ENCODE measurements at regions not wholly inside any gene's neighbourhood (a gene's known extent, or its start where the extent isn't known, plus 50 kb on each side); places are given as distances from the start of the nearest gene placed in this dataset.

DNA sequence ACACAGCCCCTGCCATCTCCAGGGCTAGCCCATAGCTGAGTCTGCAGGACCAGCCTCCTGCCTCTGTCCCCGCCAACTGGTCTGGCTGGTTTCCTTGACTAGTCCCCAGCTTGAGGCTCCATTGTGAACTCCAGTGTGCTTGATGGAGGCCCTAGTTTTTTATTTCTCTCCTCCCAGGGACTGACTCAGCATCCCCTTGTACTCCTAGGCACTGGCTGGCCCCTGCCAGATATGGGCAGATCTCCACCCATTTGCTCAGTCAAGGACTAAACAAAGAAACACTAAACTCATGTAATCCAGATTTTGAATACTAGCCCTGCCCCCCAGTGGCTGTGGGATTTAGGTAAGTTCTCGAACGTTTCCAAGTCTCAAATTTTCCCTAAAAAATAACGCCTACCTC lies 415.4 kb upstream of the RORA start:
- no TSS peak for BruUV-seq (replicated peaks)
- Histone ChIP-seq H4K20me1 (ENCODE audit: control insufficient read depth, insufficient read depth) (no peaks in the 10 kb centered on the region), H3K27me3 (replicated peaks in 1 of 2; ENCODE audit: control insufficient read depth in 2 of 2, insufficient read depth in 2 of 2, low read length in 1 of 2) (peaks cover 0 to 2% of the 10 kb centered on the region in 2 experiments; a peak in 2 of 4 replicates), H3K4me3 (no peak overlapping the region), H3K9me3 (replicated peaks; ENCODE audit: control insufficient read depth, insufficient read depth, low read length) (no peaks in the 10 kb centered on the region), H3K27ac (ENCODE audit: control insufficient read depth, insufficient read depth) (no peak overlapping the region), H3K79me2 (ENCODE audit: control insufficient read depth, insufficient read depth, low read length) (no peaks in the 10 kb centered on the region), H3K4me2 (ENCODE audit: control insufficient read depth, insufficient read depth) (no peak overlapping the region), H3K36me3 (ENCODE audit: control insufficient read depth in 2 of 2, insufficient read depth in 2 of 2, low read length in 1 of 2) (no peaks in the 10 kb centered on the region), H2AFZ (ENCODE audit: control insufficient read depth, low read depth, low read length) (no peak overlapping the region), H3K4me1 (ENCODE audit: control insufficient read depth, insufficient read depth, low read length) (no peaks in the 10 kb centered on the region), H3K9ac (ENCODE audit: control insufficient read depth, insufficient read depth, low read length) (no peak overlapping the region)
- FAIRE-seq (no peak), ATAC-seq (no peak), DNase-seq (ENCODE audit: low read depth, low spot score) (no peak)
- ChIA-PET SMC1A (ENCODE audit: uncharacterized antibody, unreplicated experiment) (no interaction called here), RAD21 (ENCODE audit: unreplicated experiment) (no interaction called here), CTCF (no interaction called here), POLR2A (no interaction called here)
- 15% methylated on average over 4 of the region's 4 CpGs for WGBS (ENCODE audit: insufficient coverage, insufficient replicate concordance, low lambda C conversion rate, missing lambda C conversion rate)
- TF ChIP-seq, protein P1, sequence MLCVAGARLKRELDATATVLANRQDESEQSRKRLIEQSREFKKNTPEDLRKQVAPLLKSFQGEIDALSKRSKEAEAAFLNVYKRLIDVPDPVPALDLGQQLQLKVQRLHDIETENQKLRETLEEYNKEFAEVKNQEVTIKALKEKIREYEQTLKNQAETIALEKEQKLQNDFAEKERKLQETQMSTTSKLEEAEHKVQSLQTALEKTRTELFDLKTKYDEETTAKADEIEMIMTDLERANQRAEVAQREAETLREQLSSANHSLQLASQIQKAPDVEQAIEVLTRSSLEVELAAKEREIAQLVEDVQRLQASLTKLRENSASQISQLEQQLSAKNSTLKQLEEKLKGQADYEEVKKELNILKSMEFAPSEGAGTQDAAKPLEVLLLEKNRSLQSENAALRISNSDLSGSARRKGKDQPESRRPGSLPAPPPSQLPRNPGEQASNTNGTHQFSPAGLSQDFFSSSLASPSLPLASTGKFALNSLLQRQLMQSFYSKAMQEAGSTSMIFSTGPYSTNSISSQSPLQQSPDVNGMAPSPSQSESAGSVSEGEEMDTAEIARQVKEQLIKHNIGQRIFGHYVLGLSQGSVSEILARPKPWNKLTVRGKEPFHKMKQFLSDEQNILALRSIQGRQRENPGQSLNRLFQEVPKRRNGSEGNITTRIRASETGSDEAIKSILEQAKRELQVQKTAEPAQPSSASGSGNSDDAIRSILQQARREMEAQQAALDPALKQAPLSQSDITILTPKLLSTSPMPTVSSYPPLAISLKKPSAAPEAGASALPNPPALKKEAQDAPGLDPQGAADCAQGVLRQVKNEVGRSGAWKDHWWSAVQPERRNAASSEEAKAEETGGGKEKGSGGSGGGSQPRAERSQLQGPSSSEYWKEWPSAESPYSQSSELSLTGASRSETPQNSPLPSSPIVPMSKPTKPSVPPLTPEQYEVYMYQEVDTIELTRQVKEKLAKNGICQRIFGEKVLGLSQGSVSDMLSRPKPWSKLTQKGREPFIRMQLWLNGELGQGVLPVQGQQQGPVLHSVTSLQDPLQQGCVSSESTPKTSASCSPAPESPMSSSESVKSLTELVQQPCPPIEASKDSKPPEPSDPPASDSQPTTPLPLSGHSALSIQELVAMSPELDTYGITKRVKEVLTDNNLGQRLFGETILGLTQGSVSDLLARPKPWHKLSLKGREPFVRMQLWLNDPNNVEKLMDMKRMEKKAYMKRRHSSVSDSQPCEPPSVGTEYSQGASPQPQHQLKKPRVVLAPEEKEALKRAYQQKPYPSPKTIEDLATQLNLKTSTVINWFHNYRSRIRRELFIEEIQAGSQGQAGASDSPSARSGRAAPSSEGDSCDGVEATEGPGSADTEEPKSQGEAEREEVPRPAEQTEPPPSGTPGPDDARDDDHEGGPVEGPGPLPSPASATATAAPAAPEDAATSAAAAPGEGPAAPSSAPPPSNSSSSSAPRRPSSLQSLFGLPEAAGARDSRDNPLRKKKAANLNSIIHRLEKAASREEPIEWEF (IDR thresholded peaks at IDR 0.05; ENCODE audit: insufficient replicate concordance, low read depth, low read length) = no peak
- TF ChIP-seq TARDBP (IDR thresholded peaks at IDR 0.05; ENCODE audit: borderline replicate concordance) (no peak), HDAC2 (IDR thresholded peaks at IDR 0.05) (no peak), PML (IDR thresholded peaks at IDR 0.05; ENCODE audit: low read length) (no peak), MTA2 (IDR thresholded peaks at IDR 0.05; ENCODE audit: low read depth) (no peak), MEF2B (IDR thresholded peaks at IDR 0.05; ENCODE audit: partially characterized antibody, poor library complexity, severe bottlenecking) (no peak), RFX5 (IDR thresholded peaks at IDR 0.05; ENCODE audit: low read depth, low read length) (no peak), CHD2 (IDR thresholded peaks at IDR 0.05; ENCODE audit: borderline replicate concordance, low read depth, low read length) (no peak)
- TF ChIP-seq, protein P2, sequence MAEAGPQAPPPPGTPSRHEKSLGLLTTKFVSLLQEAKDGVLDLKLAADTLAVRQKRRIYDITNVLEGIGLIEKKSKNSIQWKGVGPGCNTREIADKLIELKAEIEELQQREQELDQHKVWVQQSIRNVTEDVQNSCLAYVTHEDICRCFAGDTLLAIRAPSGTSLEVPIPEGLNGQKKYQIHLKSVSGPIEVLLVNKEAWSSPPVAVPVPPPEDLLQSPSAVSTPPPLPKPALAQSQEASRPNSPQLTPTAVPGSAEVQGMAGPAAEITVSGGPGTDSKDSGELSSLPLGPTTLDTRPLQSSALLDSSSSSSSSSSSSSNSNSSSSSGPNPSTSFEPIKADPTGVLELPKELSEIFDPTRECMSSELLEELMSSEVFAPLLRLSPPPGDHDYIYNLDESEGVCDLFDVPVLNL (IDR thresholded peaks at IDR 0.05; ENCODE audit: low read depth, low read length) = no peak
- TF ChIP-seq, protein P3, sequence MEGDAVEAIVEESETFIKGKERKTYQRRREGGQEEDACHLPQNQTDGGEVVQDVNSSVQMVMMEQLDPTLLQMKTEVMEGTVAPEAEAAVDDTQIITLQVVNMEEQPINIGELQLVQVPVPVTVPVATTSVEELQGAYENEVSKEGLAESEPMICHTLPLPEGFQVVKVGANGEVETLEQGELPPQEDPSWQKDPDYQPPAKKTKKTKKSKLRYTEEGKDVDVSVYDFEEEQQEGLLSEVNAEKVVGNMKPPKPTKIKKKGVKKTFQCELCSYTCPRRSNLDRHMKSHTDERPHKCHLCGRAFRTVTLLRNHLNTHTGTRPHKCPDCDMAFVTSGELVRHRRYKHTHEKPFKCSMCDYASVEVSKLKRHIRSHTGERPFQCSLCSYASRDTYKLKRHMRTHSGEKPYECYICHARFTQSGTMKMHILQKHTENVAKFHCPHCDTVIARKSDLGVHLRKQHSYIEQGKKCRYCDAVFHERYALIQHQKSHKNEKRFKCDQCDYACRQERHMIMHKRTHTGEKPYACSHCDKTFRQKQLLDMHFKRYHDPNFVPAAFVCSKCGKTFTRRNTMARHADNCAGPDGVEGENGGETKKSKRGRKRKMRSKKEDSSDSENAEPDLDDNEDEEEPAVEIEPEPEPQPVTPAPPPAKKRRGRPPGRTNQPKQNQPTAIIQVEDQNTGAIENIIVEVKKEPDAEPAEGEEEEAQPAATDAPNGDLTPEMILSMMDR (IDR thresholded peaks at IDR 0.05 in 2 of 3, conservative IDR thresholded peaks at IDR 0.05 in 1 of 3; ENCODE audit: control insufficient read depth in 2 of 3, extremely low read depth in 1 of 3, insufficient read depth in 1 of 3, low read depth in 3 of 3, low read length in 3 of 3) = no peak
- in situ Hi-C loops (cut with MboI) = no loop called here
- intact Hi-C loops (cut with micrococcal nuclease; ENCODE audit: unreplicated experiment) = no loop called here
